Transverse colon (tissue), 4 donors: ENCODE measurements at regions not wholly inside any gene's neighbourhood (a gene's known extent, or its start where the extent isn't known, plus 50 kb on each side); places are given as distances from the start of the nearest gene placed in this dataset.
"Not testable (repeated sequence)": the region's sequence is repeated elsewhere in the genome, so short reads cannot be mapped to it uniquely, and the experiment has no call there.

Experiments used
- CTCF ChIP-seq, 5 experiments: fragments of 200-600 bp in 3 of 5; fragments of 450-650 bp in 2 of 5; sonication (generic) in 3 of 5; IDR thresholded peaks; 1 replicate in 2 of 5; 2 replicates in 3 of 5; pipeline ENCODE4 v1.5.1; 2016 to 2017; ENCODE audit warnings: antibody characterized with exemption in 5 of 5, inconsistent platforms in 3 of 5, mild to moderate bottlenecking in 2 of 5, moderate library complexity in 1 of 5
- POLR2A ChIP-seq: fragments of 450-650 bp; IDR thresholded peaks from one replicate; pipeline ENCODE4 v1.6.1; 2016; ENCODE audit warnings: antibody characterized with exemption, mild to moderate bottlenecking, moderate library complexity
- POLR2AphosphoS5 ChIP-seq, 3 donors: sonication (generic); formaldehyde crosslinking; IDR thresholded peaks; one replicate each; pipeline ENCODE4 v1.6.1; 2016; ENCODE audit warnings: antibody characterized with exemption in 3 of 3

DNA sequence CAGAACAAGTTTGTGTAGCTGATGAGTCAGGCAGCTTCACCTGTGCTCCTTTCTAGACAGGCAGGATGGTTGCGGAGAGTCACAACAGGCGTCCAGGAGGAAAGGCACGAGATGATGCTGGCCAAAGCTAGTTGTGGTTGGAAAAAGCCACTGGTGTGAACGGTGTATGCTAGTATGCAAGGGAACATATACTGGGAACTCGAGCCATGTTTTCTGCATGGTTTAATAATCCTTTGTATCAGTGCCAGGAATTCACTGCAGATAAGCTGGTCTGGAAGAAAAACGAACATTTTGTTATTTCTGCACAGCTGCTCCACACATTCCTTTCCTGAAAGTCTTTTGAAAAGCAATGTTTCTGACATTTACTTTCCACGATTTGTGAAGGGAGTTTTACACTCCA is 3999.6 kb upstream of the TPTE start:
- not testable (repeated sequence) for TF ChIP-seq CTCF (IDR thresholded peaks at IDR 0.05); POLR2A; POLR2AphosphoS5 (IDR thresholded peaks at IDR 0.05)
